GM21528 (cell line): ENCODE measurements at regions not wholly inside any gene's neighbourhood (a gene's known extent, or its start where the extent isn't known, plus 50 kb on each side); places are given as distances from the start of the nearest gene placed in this dataset.
"Not testable (repeated sequence)": the region's sequence is repeated elsewhere in the genome, so short reads cannot be mapped to it uniquely, and the experiment has no call there.

Experiments used
- ATAC-seq: cut with Tn5 transposase; IDR thresholded peaks from one replicate; pipeline ENCODE4 v1.9.1; 2021; ENCODE audit warnings: mild to moderate bottlenecking, moderate library complexity; ENCODE audit not compliant: unreplicated experiment, low FRiP score

DNA sequence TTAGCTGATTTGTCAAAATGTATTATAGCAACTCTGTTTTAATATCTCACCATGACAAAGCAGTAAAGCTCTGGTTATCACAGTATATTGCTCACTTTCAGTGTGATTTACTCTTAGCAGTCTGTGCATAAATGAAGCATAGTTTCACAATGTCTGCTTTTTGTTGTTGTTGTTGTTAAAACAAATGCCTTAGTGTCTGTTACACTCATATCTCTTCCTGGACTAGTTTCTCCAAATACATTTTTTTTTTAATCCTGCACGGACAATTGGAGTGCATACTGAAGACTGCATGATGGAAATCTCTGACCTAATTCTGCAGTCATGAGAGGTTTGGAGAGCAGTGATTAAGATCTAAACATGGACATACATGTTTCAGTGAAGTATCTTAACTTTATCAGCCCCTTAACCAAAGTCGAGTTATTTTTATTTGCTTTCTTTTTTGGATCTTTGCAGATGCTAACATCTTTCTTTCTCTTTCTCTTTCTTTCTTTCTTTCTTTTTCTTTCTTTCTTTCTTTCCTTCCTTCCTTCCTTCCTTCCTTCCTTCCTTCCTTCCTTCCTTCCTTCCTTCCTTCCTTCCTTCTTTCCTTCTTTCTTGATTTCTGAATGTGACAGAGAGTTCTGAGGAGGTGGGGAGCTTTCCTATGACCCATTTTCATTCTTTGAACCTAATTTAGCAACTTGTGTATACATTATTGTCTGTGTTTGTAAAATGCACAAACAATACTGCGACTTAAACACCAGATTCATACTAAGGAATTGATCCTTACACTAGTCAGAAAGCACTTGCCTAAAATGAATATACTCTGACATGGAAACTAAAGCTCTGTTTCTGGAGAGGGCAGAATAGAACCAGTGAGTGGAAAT, 161.5 kb upstream of the AGR3 start:
- ATAC-seq: no peak

- no peak for ATAC-seq
Measured at GRCh38 chr7:17044396-17044795, 162.6 kb upstream of the AGR3 start.

GRCh38 chr7:17044861-17045260, 163.1 kb upstream of the AGR3 start:
- ATAC-seq: no peak

GRCh38 chr7:17046259-17046658, 164.5 kb upstream of the AGR3 start:
- ATAC-seq: no peak

DNA sequence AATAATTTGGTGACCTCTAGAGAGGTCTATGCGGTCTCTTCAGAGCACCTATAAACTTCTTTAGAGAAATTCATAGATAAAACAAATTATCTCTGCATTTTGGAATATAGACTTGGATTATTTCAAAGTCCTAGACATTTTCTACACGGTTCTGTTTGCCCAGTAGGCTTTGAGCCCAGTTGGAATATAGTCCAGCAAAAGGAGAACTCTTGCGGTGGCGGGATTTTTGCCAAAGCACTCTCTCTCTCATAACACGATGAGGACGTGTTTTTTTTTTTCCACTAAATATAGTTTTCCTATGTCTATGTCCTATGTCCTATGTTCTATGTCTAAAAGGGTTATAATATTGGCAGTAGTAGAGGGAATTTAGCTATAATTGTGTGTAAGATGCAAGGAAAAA, 164.9 kb upstream of the AGR3 start:
- no peak for ATAC-seq

- not testable (repeated sequence) for ATAC-seq
Measured at GRCh38 chr7:17053164-17053563, 171.4 kb upstream of the AGR3 start.

- ATAC-seq: no peak
Measured at GRCh38 chr7:17054206-17054605, 172.4 kb upstream of the AGR3 start.

DNA sequence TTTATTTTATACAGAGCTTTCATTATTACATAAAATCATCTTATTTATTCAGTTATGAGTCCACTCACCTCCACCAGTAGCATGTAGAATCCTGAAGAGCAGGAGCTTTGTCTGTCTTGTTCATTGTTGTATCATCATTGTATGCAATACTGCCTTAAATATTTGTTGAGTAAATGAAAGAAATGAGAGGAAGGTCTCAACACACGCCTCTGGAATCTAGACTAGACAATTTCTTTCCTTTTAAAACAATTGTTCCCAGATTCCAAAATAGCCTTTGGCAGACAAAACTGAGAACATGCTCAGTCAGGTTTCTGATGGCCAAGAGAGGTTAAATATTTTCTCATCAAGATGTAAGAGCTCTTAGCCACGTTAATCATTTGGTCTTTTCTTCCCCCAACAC, 173.1 kb upstream of the AGR3 start:
- ATAC-seq: no peak

- no peak for ATAC-seq
Measured at GRCh38 chr7:17055596-17055995, 173.8 kb upstream of the AGR3 start.

GRCh38 chr7:17056491-17057142, 174.8 kb upstream of the AGR3 start:
- no peak for ATAC-seq

DNA sequence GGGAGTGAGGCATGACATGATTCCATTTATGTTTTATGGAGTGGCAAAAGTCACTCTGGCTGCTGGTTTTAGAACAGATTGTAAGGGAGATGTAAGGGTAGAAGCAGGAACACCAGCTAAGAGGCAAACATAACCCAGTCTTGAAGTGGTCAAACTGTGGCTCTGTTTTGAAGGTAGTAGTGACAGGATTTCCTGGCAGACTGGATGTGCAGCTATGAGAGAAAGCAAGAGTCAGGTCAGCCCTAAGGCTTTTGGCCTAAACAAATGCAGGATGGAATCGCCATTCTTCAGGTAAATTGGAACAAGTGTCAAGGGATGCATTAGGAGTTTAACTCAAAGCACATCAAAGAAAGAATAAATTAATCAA, 175.3 kb upstream of the AGR3 start:
- no peak for ATAC-seq

- ATAC-seq: no peak
Measured at GRCh38 chr7:17058568-17058967, 176.8 kb upstream of the AGR3 start.

GRCh38 chr7:17060051-17060450, 178.3 kb upstream of the AGR3 start:
- ATAC-seq: no peak

GRCh38 chr7:17061443-17061842, 179.7 kb upstream of the AGR3 start:
- no peak for ATAC-seq

GRCh38 chr7:17062151-17063044, 180.6 kb upstream of the AGR3 start:
- no peak for ATAC-seq

- no peak for ATAC-seq
Measured at GRCh38 chr7:17063045-17063383, 181.2 kb upstream of the AGR3 start.

GRCh38 chr7:17067691-17068090, 185.9 kb upstream of the AGR3 start:
- no peak for ATAC-seq

DNA sequence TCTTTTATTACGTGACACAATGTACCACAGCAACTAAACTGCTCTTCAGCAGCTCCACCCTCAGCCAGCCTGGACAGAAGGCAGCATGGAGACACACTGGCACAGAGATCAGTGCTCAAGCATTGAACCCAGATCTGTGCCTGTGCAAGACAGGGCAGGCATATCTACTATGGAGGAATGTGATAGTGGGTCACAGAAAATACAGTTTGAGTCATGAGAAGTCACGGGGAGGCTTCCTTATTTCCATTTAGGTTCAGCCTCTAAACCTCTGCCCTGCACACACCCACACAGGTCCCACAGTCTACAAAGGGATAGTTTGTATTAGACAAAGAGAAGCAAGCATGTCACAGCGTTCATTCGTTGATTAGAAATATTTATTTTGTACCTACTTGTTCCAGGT, 187.4 kb upstream of the AGR3 start:
- no peak for ATAC-seq

DNA sequence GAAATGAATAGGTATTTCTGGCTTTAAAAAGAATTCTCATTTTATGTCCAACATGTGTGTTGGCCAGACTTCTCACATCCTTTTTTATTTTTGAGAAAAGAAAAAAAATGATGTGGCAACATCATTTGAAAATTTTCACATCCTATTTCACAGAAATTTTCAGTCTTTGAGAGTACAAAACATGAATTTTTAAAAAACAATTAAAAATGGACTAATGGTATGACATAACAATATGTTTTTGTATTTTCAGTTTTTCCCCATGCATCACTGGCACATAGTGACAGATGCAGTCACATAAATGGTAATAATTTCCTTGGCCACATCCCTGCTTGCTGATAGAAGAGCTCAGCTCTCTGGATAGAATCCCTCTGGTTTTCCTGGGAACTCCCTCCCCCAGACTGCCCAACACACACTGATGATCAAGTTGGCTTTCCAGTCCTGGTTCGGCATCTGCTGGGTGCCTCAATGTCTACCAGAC, 188.5 kb upstream of the AGR3 start:
- ATAC-seq: no peak

DNA sequence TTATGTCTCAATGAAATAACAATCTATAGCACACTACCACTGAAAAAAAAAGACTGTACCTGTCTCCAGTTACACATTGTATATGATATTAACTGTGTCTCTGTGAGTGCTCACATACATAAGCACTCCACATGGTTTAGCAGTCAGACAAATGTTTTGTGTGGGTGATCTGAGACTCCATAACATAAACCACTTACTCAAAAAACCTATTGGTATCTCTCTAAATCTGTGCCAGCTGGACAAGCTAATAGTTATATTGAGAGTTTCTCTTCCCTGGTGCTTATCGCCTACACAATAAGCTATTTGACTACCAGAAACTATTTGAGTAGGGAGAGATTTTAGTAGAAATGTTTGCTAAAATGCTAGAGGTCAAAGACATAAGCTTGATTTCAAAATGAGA, 190.1 kb upstream of the AGR3 start:
- ATAC-seq: peak; percentile 79

- ATAC-seq: no peak
Measured at GRCh38 chr7:17075601-17076255, 193.9 kb upstream of the AGR3 start.
